ENCODE measurements at regions not wholly inside any gene's neighbourhood (a gene's known extent, or its start where the extent isn't known, plus 50 kb on each side); places are given as distances from the start of the nearest gene placed in this dataset.
A peak's percentile ranks its signal among the peaks of the same experiment; 100 is the strongest.
"Not testable (repeated sequence)": the region's sequence is repeated elsewhere in the genome, so short reads cannot be mapped to it uniquely, and the experiment has no call there.

DNA sequence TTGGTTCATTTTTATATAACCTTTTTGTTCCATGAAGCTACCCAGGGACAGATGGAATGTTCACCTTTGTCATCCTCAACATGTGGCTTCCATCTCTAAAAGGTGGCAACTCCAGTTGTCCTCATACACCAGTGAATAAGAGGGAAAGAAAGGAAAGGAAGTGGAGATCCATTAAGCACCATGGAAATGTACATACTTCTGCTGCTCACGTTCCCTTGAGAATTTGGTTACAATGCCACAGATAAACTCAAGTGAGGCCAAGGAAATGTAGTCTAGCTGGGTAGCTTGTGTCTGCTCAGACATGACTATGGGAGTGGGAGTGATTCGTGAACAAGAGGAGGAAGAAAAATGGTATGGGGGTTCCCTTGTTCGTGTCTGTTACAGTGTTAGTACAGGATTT lies 237.1 kb upstream of the FAM3C start:
- ATAC-seq (no peak), DNase-seq (no peak)
- intact Hi-C loops (cut with micrococcal nuclease) = no loop called here

DNA sequence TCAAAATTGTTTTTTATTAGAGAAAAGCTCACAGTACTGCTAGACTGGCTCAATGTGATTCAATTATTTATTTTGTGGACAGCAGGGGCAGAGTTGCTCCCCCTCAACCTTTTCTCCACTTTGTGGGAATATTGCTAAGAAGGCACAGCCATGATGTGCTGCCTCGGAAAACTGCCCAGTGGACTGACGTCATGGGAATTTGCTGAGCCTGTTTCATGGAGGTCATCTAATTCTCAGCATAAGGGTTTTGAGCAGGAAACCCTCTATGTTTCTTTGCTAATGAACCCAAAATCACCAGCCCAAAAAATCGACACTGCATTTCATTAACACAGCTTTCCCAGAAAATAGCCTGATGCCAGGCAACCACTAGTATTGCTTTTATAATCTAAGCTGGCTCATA lies 228.8 kb upstream of the FAM3C start:
- ATAC-seq (peak; percentile 65), DNase-seq (peak; percentile 63)
- intact Hi-C loops (cut with micrococcal nuclease) = no loop called here

DNA sequence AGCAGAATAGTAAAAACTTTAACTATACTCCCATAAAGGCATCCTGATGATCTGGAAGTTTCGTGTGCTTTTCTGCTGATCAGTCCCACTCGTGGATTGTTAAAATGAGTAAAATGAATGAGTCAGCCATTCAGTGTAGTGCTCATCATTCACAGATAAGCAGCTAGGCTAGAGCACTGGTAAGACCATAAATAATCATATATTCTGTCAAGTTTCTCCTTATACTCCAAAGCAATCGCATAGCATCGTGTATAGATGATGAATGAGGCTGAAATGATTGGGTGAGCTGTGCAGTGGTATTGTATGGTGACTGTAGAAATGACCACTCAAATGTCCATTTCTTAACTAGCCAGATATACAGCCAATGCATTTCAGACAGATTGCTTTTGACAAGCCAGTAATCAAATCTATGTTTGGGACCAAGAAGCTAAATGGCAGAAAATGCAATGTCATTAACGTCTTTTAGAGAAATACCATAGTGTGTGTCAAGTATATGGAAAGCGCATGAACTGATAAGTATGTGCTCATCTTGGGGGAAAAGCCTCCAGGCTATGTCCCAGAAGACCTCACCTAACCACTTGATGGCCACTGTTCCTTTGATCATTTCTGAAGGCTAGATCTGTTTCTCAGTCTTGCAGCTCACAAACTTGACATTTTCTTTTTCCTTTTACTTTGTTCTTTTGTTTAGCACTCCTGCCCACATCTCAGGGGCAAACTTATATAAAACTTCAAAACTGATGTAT lies 227.2 kb upstream of the FAM3C start:
- DNase-seq = no peak
- intact Hi-C loops (cut with micrococcal nuclease) = no loop called here
- no peak for ATAC-seq

DNA sequence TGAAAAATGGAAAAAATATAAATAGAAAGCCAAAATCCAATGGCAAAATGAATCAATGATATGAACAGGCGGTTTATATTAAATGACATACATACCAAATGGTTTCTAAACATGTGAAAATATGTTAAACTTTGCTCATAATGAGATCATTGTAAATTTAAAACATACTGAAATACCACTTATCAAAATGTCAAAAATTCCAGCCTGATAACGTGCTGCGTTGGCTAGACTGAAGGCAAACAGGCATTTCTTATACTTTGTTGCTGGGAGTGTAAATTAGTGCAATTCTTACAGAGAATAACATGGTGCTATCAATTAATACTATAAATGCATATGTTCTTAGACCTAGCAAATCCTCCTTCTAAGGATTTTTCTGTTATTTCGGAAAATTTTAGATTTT lies 225.8 kb upstream of the FAM3C start:
- DNase-seq (no peak), ATAC-seq (no peak)
- intact Hi-C loops (cut with micrococcal nuclease) = no loop called here

DNA sequence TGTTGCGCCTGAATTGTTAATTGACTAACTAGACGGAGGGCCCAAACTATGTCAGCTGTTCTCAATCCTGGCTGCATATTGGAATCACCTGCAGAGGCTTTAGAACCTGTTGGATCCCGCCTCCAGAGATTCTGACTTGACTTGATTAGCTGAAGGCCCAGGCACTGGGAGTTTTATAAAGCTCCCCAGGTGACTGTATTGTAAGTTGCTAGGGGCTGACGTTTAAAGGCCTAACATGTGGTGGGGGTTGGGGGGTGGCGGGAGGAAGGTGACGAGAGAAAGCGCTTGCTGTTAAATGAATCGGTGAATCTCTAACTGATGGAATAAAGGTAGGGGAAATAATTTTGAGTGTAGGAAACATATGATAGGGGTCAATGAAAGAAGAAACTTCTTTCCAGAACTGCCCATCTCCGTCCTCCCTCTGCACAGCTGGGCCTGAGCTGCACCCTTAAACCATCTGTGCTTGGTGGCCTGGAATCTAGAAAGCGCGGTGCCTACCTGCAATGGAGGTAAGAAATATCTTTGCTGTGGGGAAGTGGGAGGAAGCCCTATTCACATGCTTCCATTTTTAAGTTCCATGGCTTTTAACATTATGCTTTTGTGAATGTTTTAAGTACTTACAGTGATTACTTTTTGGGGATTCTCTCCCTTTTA lies 225.0 kb upstream of the FAM3C start:
- intact Hi-C loops (cut with micrococcal nuclease) = no loop called here
- no peak for DNase-seq
- ATAC-seq = no peak

DNA sequence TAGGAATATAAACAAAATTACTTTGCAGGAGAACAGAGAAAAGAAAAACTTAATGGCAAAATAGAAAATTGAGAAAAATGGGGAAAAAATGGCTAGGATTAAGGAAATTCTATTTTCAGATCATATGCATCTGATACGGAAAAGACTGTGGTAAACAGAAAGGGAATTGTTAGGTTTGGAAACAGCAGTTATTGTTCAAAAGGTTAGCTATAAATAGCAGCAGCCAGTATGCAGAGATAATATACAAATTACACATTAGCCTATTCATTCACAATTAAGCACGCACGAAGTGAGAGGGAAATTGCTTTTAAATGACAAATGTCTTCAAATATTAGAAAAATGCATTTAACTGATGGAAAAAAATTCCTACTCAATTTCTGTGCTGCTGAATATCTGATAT lies 224.1 kb upstream of the FAM3C start:
- ATAC-seq (no peak), DNase-seq (no peak)
- intact Hi-C loops (cut with micrococcal nuclease) = no loop called here

DNA sequence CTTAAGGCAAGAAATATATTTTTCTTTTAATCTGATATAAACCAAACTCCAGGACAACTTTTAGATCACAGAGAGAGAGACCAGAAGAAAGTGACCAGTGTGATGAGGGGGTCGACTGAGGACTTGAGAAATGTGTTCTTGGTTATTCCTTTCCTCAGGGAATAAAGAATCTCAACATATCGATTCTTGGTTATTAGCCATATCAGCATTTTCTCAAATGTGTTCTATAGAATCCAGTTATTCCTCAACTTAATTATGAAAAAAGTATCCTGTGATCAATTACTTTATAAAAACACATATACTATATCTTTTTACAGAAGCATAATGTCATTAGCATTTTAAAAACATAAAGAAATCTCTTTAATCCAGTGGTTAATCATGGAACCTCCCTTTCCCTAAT lies 222.1 kb upstream of the FAM3C start:
- DNase-seq = no peak
- intact Hi-C loops (cut with micrococcal nuclease) = no loop called here
- no peak for ATAC-seq

DNA sequence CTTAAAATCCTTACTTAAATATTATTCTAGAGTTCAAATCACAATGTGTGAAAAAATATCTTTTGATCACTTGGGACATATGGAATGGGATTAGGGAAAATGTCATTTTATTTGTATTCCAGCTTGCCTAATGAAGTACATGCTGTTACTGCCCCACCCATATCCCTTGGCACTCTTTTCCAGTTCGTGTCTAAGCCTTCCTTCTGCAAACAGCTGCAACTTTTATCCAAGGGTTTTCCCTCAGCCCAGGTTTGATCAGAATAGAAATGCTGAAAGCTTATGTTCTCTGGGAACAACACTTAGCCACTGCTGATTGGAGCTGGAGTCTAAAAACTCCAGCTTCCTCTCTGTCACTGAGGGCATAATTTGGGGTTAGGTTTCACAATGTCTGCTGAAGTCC lies 214.1 kb upstream of the FAM3C start:
- DNase-seq (no peak), ATAC-seq (peak; percentile 84)
- intact Hi-C loops (cut with micrococcal nuclease) = no loop called here

DNA sequence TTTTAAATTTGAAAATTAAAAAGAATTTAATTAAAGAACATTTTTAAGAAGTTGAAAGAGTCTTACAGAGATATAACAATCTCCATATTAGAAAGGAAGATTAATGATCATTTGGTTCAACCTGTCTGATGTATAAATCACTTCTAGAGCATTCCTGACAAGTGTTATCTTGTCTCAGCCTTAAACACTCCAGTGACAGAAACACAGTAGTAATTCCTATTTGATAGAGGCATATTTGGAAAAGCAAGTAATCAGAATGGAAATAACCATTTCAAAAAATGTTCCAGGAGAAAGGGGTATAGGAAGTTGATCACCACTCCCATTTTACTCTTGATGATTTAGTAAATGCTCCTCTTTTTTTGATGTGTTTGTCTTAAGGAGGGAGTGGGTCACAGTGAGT lies 213.1 kb upstream of the FAM3C start:
- DNase-seq (no peak), ATAC-seq (no peak)
- intact Hi-C loops (cut with micrococcal nuclease) = no loop called here

DNA sequence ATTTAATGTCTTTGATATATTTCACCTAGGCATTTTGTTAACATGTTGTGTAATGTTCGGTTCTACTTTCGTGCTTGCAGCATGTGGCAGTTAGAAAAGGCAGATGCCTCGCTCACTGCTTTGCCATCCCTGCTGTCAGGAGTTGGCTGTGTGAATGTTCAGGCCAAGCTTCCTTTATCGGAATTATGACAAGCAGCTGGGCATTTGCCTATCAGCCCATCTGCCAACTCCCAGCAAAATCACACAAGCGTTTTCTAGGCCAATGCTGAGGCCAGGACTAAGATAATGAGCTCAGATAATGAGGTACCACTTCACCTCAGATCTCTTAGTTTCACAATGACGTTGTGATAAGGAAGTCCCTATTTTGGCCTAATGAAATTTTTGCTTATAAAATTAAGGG lies 212.7 kb upstream of the FAM3C start:
- ATAC-seq (no peak), DNase-seq (no peak)
- intact Hi-C loops (cut with micrococcal nuclease) = no loop called here

DNA sequence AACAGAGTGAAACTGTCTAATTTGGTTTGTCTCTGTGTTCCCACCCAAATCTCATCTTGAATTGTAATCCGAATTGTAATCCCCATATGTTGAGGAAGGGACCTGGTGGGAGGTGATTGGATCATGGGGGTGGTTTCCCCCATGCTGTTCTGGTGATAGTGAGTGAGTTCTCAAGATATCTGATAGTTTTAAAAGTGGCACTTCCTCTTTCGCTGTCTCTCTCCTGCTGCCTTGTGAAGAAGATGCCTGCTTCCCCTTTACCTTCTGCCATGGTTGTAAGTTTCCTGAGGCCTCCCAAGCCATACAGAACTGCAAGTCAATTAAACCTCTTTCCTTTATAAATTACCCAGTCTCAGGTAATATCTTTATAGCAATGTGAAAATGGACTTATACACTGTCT lies 212.1 kb upstream of the FAM3C start:
- intact Hi-C loops (cut with micrococcal nuclease); ATAC-seq: not testable (repeated sequence)

DNA sequence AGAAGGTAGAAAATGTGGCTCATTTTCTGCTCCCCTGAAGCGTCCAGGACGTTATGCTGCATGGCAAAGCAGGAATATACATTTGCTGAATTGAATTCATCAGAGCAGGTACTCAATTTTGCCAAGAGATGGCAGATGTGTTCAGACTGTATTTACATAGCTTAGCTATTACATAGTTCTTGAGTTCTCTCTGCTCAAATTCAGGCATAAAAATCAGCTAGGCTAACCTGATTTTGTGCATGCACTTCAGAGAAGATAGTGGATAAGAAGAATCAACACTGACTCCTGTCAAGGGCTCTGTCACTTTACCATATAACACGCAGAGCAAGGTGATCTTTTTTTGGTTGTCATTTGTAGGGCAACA lies 209.2 kb upstream of the FAM3C start:
- ATAC-seq = no peak
- no peak for DNase-seq
- intact Hi-C loops (cut with micrococcal nuclease) = no loop called here

More for the DNA sequence above, 212.1 kb upstream of the FAM3C start:
- DNase-seq = not testable (repeated sequence)

DNA sequence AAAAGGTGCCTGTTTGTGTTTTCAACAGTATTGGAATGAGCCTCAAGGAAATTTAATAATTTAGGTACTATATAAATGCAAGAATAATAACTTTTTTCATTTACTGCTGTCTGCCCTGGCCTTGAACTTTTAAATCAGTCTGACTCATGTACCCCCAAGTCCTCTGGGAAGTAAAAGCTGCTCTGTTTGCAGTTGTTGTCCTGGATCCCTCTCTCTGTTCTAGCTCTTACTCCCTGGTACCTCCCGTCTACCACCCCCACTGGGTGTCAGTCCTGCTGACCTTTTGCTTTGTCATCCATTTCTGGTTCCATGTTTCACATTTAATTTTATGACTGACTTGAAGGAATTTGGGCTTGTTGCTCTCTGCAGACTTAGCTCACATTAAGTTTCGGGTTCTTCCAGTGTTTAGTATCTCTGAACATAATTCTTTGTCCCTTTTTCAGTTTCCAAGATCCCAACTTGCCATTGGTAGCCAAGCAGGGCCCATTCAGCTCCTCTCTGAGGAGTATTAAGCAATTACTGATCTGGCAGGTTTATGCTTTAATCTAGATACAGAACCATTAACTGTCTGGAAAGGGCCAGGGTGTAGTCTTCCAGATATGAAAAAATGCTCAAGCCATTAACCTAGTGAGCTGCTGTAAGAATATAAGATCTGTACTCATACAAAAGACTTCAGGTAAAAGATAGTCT lies 208.7 kb upstream of the FAM3C start:
- ATAC-seq (peak; percentile 96), DNase-seq (no peak)
- intact Hi-C loops (cut with micrococcal nuclease) = no loop called here

DNA sequence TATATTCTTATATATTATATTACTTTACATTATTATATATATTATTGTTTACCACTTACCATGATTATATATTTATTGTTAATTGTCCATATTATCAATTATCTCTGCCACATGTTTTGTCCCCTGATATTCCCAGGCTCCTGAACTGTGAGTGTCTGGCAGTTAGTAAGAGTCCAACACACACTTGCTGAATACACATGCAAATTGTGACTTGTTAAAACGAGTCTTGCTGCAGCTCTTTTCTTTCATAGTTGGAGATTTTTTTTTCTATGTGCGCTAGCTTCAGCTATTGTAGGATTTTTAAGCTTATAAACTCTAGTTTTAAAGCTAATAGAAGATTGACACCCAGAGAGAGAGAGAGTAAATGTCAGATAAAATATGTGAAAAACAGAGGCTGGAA lies 207.8 kb upstream of the FAM3C start:
- ATAC-seq (no peak), DNase-seq (no peak)
- intact Hi-C loops (cut with micrococcal nuclease) = no loop called here

DNA sequence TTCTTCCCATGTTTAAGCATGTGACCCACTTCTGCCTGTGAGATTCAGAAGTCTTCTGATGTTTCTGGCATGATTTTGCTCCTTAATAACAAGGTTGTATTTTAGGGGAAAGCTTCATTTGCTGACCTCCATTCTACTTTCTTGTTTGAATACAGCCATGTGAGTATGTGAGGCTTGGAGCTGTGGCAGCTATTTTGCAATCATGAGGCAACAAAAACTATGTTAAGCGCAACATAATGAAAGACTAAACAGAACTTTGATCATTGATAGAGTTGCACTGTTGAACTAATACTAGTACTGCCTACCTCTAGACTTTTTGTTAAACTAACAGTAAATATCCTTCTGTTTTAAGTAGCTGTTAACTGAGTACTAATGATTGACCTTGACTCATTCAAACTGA lies 203.8 kb upstream of the FAM3C start:
- no peak for DNase-seq
- ATAC-seq = no peak
- intact Hi-C loops (cut with micrococcal nuclease) = no loop called here

DNA sequence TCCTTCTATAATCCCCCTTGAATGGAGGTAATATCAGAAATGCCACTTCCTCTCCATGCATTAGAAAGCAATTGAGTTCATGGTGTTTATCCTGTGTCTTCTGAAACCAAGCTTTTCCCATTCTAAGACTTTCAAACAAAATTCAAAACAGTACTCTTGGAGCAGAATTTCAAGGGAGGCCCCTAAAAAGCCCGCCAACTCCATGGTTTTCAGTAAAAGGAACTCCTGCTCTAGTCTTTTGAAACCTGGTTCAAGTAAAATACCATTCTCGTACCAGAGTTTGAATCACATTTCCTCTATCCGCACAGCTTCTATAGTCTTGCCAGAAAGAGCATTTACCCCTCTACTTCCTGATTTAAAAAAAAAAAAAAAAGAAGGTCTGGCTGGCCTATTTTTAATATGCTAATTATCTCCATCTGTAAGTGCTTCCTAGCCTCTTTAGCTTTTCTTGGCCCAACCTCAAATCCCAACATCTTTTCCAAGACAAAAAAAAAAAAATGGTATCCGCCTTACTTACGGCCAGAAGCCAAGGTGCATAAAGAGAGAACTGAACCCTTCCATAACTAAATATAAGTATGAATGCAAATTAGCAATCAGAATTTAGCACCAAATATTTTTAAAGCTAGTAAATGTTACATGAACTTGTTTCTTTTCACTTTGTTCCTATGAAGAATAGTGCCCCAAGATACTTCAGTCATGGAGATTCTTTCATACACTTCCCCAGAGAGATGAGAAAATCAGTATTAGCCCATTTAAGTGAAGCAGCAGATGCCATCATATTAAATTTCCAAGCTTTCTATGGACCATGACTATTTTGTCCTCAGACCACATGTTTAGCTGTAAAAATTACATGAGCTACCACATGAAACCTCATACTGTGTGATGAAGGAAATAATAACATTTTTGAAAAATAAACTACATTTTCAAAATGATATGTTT lies 199.9 kb upstream of the FAM3C start:
- intact Hi-C loops (cut with micrococcal nuclease) = no loop called here
- DNase-seq (no peak), ATAC-seq (peak; percentile 36)

DNA sequence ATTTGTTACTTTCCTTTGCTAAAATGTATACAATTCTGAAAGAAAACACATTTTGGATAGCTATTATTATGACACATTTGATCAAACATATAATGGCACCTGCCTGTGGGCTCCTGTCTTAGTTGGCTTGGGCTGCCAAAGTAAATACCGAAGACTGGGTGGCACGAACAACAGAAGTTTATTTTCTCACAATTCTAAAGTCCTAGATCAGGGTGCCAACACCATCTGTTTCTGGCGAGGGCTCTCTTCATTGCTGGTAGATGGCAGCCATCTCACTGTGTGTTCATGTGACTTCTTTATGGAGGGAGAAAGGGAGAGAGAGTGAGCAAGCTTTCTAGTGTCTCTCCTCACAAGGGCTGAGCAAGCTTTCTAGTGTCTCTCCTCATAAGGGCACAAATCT lies 195.8 kb upstream of the FAM3C start:
- intact Hi-C loops (cut with micrococcal nuclease) = no loop called here
- no peak for DNase-seq
- no peak for ATAC-seq

DNA sequence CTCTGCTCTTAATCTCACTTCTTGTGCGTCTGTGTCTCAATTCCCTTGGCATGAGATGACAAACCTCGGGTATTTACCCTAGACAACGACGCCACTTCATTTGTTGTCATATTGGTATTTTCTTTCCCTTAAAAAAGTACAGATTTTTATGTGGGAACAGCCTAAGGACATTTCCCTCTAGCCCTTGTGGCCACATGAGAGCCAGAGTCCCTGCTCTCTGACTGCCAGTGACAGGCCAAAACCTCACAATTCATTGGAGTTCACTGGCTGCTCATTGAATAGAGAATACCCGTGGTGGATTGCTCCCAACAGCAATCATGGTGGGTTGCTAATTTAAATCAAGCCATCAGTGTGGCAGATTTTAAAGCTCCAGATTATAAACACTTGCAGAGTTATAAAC lies 191.3 kb upstream of the FAM3C start:
- DNase-seq = no peak
- intact Hi-C loops (cut with micrococcal nuclease) = no loop called here
- no peak for ATAC-seq

DNA sequence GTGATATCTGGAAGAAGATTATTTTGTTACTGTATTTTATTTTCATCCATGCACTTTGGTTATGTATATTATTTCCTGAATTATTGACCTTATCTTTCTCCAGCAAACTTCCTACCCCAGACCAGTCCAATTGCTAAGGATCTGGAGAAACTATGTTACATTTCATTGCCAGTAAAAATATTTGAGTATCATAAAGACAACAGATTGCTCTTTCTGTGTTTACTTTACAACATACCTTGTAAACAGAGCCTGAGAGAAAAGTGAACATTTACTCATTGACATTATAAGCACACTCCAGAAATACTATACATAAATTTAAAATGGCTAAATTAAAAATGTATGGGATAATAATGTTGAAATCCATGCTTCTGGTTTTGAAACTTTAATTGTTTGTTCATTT lies 186.2 kb upstream of the FAM3C start:
- ATAC-seq (no peak), DNase-seq (no peak)
- intact Hi-C loops (cut with micrococcal nuclease) = no loop called here

DNA sequence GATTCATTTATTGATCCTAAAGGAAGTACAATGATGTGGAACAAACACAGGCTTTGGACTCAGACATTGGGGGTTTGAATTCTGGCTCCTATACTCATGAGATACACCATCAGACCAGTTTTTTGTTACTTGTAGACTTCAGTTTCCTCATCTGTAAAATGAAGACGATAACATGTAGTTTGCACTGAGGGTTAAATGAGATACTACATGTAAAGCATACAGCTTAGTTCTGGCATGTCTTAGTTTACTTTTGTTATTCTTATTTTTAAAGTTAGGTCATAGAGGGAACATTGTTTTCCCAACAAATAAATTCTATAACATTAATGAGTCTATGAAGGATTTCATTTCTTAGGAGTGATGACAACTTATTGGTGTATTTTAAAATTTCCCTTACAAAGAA lies 183.5 kb upstream of the FAM3C start:
- DNase-seq (no peak), ATAC-seq (no peak)
- intact Hi-C loops (cut with micrococcal nuclease) = no loop called here

All from left ventricle myocardium superior (tissue), 1 donor.